Gastroesophageal sphincter (tissue), 3 donors: ENCODE measurements at regions not wholly inside any gene's neighbourhood (a gene's known extent, or its start where the extent isn't known, plus 50 kb on each side); places are given as distances from the start of the nearest gene placed in this dataset.

ENCODE experiments used
- EP300 ChIP-seq: sonication (generic); formaldehyde crosslinking; IDR thresholded peaks from one replicate; pipeline ENCODE4 v1.6.1; 2017; ENCODE audit warnings: antibody characterized with exemption, mild to moderate bottlenecking
- POLR2A ChIP-seq, 2 donors: fragments of 450-650 bp; IDR thresholded peaks; one replicate each; pipeline ENCODE4 v1.6.1; 2017; ENCODE audit warnings: antibody characterized with exemption in 2 of 2, mild to moderate bottlenecking in 2 of 2, moderate library complexity in 1 of 2
- POLR2AphosphoS5 ChIP-seq: sonication (generic); formaldehyde crosslinking; IDR thresholded peaks from one replicate; pipeline ENCODE4 v1.6.1; 2017; ENCODE audit warnings: antibody characterized with exemption
- TF ChIP-seq, protein P1 (sequence below), 4 experiments: fragments of 200-600 bp in 2 of 4; fragments of 450-650 bp in 2 of 4; sonication (generic) in 1 of 4; IDR thresholded peaks; one replicate each; pipeline ENCODE4 v1.5.1; 2017 to 2019; ENCODE audit warnings: antibody characterized with exemption in 4 of 4, mild to moderate bottlenecking in 2 of 4, moderate library complexity in 2 of 4

DNA sequence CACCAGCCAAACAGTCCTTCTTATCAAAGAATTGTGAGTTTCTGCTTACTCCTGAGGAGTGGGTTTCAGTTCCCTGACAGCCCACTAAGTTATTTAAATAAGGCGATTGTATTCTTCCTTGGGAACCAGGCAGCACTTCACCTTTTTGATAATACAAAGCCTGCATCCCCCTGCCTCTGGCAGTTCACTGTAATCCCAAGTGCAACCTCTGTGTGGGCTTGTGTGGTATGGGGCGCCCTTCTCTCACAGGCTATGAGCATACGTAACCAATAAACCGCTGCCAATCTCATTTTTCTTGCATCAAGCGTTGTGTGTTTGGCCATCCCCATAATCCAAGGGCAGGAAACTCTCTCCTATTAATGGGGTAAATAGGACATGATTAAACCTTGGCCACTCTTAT, 1025.6 kb downstream of the NSUN3 start:
- TF ChIP-seq, protein P1, sequence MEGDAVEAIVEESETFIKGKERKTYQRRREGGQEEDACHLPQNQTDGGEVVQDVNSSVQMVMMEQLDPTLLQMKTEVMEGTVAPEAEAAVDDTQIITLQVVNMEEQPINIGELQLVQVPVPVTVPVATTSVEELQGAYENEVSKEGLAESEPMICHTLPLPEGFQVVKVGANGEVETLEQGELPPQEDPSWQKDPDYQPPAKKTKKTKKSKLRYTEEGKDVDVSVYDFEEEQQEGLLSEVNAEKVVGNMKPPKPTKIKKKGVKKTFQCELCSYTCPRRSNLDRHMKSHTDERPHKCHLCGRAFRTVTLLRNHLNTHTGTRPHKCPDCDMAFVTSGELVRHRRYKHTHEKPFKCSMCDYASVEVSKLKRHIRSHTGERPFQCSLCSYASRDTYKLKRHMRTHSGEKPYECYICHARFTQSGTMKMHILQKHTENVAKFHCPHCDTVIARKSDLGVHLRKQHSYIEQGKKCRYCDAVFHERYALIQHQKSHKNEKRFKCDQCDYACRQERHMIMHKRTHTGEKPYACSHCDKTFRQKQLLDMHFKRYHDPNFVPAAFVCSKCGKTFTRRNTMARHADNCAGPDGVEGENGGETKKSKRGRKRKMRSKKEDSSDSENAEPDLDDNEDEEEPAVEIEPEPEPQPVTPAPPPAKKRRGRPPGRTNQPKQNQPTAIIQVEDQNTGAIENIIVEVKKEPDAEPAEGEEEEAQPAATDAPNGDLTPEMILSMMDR (IDR thresholded peaks at IDR 0.05): no peak
- TF ChIP-seq POLR2AphosphoS5 (no peak), POLR2A (IDR thresholded peaks at IDR 0.05) (no peak), EP300 (no peak)
